Jurkat, Clone E6-1 (cell line): ENCODE measurements at regions not wholly inside any gene's neighbourhood (a gene's known extent, or its start where the extent isn't known, plus 50 kb on each side); places are given as distances from the start of the nearest gene placed in this dataset.

Experiments
- DNase-seq: peaks from one replicate; pipeline ENCODE4 v3.0.0-alpha.2; 2011; ENCODE audit warnings: low read depth, low spot score
- H3K4me3 ChIP-seq: 2 replicates; pipeline ENCODE4 v1.5.1; 2011; ENCODE audit warnings: mild to moderate bottlenecking, low read length, control low read depth, moderate library complexity

DNA sequence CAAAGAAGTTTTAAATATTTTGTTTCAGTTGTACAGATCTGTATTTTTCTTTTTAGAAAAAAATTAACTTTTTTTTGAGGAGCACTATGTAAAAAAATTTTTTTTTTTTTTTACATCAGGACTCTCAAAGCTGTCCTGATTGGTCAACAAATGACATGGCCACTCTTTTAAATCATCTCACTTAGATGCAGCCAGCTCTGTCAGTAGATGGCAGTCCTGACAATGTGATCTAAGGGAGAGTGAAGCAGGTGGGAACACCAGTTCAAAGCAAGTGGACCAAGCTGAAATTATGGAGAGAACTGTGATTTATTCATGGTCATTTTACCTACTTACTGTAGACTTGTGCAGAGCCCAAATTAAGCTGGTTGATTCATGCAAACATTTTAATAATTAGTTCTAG lies 174.7 kb upstream of the GPRIN3 start:
- DNase-seq, result peak; percentile 6
- no peak overlapping the region for H3K4me3 ChIP-seq

DNA sequence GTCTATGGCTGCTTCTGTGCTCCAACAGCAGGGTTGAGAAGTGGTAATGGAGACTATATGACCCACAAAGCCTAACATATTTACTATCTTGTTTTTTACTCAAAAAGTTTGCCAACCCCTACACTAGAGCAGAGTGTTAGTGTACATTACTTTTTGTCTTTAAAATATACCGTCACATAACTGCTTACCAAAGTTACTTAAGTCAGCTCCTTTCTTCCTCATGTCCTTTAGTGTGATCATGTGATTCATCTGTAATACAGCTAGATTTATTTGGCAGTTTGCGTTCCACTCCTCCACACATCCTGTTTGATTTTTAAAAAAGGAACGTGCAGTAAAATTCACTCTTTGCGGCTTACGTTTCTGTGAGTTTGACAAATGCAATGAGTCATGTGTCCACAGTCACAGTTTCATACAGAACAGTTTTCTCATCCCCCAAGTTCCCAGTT lies 162.4 kb upstream of the GPRIN3 start:
- DNase-seq, result no peak
- no peak overlapping the region for H3K4me3 ChIP-seq

DNA sequence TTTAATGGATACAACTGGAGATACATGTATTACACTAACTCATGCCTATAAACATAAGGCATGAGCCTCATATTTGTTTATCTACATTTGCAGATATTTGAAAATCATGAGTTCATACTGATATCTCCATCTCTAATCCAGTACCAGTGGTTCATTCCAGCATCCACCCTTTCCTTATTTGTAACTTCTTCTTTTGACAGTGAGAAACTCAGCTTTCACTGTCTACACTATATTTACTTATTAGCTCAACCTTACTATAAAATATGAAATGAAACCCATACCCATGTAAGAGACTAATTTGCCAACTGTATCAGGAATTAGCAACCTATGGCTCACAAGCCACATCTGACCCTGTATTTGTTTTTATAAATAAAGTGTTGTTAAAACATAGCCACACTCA lies 161.9 kb upstream of the GPRIN3 start:
- no peak for DNase-seq
- H3K4me3 ChIP-seq, result no peak overlapping the region

DNA sequence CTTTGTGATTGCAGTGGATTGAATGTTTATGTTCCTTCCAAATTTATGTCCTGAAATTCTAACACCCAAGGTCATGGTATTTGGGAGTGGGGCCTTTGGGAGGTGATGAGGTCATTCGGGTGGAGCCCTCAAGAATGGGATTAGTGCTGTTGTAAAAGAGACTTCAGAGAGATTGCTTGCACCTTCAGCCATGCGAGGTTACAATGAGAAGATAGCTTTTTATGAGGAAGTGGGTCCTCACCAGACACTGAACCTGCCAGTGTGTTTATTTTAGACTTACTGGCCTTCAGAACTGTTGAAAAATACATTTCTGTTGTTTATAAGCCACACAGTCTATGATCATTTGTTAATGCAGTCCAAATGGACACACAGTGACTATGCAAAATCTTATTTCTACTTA lies 161.0 kb upstream of the GPRIN3 start:
- no peak for DNase-seq
- no peak overlapping the region for H3K4me3 ChIP-seq

DNA sequence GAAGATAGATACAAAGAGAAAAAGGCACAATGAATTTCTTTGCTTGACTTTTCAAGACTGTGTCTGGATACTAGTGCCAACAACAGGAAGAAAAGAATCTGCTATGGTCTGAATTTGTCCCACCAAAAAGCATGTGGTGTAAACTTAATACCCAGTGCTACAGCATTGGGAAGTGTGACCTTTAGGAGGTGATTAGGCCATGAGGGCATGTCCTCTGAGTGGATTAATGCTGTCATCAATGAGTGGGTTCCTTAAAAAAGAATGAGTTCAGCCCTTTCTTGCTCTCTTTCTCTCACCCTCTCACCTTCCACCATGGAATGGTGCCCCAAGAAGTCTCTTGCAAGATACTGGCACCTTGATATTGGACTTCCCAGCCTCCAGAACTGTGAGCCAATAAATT lies 155.7 kb upstream of the GPRIN3 start:
- DNase-seq, result no peak
- no peak overlapping the region for H3K4me3 ChIP-seq

DNA sequence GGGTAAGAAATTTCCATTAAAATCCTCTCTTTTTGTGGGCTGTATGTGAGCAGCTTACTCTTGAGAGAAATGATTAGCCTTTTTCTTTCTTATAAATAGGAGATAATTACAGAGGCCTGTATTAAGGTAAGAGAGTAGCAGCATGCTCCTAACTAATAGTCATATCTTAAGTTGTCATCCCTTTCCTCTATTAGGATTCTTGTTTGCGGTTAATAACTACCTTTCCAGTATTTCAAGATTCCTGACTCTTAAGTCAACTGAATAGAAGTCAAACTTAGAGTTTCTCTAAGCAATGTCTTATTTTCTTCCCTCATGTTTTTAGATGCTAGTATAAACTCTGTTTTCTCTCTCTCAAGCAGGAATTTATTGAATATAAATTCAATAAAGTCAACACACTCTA lies 139.9 kb upstream of the GPRIN3 start:
- no peak for DNase-seq
- H3K4me3 ChIP-seq, result no peak overlapping the region

DNA sequence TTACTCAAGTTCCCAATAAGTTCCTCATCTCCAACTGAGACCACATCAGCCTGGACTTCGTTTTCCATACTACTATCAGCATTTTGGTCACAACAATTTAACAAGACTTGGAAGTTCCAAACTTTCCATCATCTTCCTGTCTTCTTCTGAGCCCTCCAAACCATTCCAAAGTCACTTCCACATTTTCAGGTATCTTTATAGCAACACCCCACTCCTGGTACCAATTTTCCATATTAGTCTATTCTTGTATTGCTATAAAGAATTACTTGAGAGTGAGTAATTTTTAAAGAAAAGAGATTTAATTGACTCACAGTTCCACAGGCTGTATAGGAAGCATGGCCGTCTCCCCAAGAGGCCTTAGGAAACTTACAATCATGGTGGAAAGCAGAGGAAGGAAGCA lies 138.6 kb upstream of the GPRIN3 start:
- no peak overlapping the region for H3K4me3 ChIP-seq

DNA sequence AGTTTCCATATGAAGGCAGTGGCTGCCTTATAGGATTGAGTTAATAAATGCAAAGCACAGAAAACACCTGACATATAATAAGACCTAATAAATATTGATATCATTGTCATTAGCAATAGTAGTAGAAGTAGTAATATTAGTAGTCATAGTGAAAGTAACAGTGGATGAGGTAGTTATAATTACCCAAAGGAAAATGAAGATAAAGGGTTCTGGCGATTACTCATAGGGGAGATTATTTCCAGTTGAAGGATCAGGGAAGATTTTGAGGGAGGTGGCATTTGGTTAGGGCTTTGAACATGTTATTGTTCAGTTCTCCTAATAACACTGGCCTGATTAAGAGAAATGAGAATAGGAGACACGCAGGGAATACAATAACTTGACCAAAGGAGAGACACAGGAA lies 131.9 kb upstream of the GPRIN3 start:
- no peak for DNase-seq
- H3K4me3 ChIP-seq, result no peak overlapping the region

More for the DNA sequence above, 138.6 kb upstream of the GPRIN3 start:
- no peak for DNase-seq

DNA sequence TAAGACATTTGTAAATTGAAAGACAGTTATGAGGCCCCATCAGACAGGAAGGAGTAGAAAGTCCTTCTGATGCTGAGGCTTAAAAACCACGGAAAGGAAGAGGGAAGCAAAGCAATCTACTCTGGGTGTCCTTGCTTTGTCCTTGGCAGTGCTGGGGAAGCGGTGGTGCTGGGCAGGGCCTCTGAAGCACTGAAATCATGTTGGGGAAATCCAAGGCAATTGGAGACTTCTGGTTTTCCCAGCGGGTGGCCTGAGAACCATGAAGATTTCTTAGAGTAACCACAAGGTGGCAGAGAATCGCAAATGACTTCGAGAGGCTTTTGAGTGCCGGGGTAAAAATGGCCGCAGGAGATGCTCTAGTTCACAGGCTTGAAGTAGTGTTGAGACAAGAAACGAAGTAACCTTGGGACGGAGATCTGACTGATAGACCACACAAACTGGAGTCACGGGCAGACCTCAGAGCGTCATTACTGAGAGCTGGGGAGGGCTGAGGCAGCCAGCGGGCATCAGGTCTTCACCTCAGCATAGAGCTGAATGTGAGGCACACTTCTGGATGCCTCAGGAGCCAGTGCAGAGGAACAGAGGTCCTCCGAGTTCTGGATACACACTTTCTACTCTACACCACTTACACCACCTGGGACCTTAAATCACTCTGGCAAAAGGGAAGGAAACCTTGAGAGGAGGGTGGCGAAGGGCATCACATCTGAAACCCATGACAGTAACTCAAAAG lies 130.7 kb upstream of the GPRIN3 start:
- peak; percentile 51 for DNase-seq
- H3K4me3 ChIP-seq, result no peak overlapping the region

DNA sequence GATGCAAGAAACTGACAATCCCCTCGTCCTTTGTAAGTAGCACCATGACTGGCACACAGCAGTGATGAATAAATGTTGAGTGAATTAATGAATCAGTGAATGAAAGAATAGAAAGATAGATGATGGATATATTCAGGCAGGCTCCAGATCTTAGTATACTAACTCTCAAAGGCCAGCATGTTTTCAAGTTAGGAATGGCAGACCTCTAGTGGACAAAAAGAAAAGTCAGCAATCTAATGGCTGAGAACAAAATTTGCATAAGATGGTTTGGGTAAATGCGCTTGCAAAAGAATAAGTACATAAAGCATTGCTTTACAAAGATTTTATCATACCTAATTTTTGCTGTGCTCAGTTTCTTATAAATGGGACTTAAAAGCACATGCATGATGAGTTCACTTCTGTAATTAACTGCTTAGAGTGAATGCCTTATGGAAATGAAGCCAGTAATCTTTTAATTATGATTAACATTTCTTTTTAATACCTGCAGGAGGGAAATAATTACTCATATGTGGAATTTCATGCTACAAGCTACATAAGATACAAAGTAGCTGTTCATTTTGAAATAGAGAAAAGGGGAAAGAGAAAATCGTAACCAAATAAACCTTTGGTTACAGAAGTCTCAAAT lies 126.9 kb upstream of the GPRIN3 start:
- H3K4me3 ChIP-seq, result no peak overlapping the region
- DNase-seq, result no peak

DNA sequence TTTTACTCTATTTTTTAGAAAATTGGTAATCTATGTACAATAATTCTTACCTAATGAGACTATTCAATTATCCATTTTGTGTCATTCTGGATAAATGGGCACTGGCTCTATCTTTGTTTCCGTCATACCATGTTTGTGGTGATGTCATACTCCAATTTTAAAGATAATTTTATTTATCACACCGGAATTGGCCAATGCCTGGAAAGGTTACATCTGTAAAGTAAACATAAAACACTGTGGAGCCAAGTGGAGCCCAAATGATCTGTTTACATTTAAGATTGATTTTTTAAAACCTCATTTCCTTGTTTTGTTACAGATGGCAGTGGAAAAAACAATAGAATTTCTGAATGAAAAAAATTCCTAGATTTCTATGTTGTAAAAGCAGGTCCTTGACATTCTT lies 120.2 kb upstream of the GPRIN3 start:
- H3K4me3 ChIP-seq, result no peak overlapping the region
- no peak for DNase-seq

DNA sequence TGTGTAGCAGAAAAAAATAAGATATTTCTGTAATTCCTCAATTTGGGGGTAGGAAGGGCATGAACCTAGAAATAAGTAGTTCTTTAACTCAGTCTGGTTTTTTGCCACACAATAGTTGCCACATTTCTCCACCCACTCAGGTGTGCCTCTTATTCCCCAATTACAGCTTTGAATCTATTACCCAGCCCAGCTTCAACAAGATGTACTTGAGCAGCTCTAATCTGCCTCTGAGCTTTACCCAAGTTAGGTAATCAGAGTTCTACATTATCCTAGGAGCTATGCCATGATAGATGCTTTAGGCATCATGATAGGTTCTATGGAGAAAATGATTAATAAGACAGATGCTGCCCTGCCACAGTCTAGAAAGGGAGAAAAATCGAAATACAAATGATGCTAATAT lies 117.4 kb upstream of the GPRIN3 start:
- no peak for DNase-seq
- no peak overlapping the region for H3K4me3 ChIP-seq

DNA sequence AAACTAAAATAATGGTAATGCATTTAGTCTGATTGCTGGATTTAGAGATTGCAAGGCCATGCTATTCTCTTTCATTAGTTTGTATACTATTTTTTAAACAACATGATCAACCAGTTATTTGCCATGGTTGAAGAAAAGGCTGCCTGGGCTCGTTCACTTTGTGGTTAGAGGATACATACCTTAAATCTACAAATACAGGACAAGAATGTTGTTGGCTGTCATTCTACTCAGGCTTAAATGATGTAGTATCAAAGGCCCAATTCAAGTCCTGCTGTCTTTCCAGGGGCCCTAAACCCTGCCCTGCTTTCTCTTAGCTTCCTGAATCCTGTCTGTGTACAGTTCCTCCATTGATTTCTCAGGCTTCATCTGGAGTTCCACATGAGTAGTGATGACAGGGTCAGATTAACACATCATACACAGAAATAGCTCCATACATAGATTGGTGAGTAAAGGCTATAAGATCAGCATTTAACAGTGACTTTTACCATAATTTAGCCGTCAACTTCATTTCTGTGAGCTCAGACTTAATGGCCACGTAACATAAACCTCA lies 114.9 kb upstream of the GPRIN3 start:
- DNase-seq, result no peak
- no peak overlapping the region for H3K4me3 ChIP-seq

DNA sequence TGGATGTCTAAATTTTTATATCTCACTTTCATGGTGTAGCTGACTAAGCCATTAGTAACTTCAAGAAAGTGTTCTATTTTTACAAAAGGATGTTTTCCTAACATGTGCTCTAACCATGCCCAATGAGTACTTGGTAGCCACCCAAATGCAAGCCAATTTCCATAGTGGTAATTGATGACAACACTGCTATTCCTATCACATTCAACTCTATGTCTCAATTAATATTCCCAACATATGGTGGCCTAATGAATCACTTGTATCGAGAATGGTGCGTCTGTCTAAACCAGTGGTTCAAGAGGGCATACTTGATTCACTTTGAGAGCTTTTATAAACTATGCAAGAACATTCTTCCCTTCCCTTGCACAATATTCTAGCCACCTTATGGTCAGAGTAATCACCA lies 112.9 kb upstream of the GPRIN3 start:
- no peak overlapping the region for H3K4me3 ChIP-seq
- no peak for DNase-seq

DNA sequence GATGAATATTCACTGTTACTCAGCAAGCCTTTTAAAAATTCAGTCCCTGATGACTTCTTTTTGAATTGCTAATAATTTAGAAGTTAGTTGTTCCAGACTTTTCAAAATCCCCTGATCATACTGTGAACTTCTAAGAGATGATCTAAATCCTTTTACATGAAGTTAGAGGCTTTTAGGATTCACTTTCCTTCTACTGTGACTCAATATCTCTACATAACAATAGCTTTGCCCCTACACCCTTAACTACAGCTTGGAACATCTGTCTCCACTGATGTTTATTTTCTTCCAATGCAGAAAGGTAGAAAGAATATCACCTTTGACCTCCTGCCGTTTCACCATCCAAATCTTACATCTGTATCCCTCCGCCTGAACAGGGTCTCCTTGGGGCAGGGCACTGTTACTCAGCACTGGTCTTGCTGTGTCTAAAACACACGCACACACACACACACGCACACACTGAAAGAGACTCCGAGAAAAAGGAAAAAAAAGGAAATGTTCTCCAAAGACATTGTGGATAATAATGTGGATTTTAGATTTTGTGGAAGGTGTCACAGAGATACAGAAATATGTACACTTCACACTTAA lies 111.6 kb upstream of the GPRIN3 start:
- no peak for DNase-seq
- H3K4me3 ChIP-seq, result no peak overlapping the region

DNA sequence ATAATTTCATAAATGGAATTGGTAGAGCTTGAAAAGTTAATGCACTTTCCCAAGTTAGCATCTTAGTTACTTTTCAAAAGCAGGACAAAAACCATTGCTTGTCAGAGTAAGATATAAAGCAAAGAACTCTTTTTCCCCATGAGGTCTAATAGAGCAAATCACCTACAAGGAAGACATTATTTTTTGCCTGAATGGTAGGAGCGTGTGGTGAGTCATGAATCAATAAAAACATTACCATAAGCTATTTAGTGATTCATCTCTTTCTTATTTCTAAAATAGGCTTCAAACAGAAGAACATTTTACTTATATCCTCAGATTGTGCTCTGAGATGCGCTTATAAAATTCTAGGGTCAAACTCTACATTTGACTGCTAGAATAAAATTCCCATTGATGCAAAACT lies 109.4 kb upstream of the GPRIN3 start:
- H3K4me3 ChIP-seq, result no peak overlapping the region
- DNase-seq, result no peak

DNA sequence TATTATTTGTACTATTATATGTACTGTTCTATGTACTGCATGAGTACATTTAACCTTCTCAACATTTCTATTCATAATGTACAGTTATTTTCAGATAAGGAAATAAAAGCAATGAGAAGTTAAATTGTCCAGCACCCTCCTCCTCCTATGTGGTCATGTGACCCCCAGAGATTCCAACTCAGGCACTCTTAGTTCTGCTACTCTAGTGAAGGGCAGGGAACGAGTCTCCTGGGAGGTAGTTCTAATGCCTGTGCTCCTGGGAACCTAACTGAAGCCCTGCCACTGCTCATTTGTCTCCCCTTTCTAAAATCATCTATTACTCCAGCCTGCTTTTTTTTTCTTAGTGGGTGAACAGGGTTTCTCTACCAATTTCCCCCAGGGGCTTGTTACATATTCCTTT lies 105.9 kb upstream of the GPRIN3 start:
- DNase-seq, result no peak
- no peak overlapping the region for H3K4me3 ChIP-seq

DNA sequence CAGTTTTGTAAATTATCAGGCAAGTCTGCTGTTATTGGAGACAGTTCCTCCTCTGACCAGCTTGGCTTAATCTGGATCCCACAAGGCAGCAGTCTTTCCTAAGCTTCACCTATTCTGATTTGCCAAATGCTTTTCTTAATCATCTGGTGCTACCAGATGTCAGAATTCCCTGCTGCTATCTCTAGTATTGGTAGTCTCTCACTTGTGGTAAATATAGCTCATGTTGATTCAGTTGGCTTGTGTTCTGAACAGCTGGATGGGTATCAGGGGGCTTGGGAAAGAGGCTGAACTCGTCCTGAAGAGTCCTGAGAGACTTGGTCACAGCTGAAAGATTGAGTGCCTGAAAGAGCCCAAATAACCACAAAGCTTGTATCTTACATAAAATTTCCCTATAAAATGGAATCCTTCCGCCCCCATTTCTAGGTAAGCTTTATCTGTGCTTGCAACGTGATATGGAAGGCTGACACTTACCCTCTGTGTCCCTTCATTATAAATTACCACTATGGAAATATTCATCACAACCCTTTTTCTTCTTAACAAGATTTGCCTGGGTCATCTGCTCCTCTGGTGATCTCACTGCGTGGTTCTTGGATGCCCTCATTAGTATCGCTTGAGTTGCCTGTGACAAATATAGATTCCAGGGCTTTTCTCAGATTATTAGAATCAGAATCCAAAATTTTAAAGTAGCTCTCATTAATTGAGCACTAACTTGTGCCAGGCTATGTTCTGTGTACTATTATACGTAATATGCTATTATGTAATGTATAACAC lies 104.1 kb upstream of the GPRIN3 start:
- DNase-seq, result no peak
- H3K4me3 ChIP-seq, result no peak overlapping the region

DNA sequence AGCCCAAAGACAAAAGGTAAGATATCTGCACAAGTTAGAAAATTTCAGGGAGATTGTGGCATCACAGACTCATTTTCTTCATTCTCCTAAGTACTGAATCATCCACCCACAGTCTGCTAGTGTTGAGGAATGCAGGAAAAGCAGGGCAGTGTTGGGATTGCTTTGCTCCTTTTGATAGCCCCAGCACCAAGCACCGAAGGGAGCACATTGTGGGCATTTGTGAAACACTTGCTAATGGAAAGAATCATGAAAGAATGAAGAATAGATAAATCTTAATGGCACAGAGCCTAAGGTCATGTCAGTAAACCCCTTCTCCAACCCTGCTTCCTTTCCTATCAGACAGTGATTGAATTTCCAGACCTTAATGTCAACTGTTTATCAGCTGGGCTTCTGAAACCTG lies 103.1 kb upstream of the GPRIN3 start:
- no peak overlapping the region for H3K4me3 ChIP-seq
- DNase-seq, result no peak

DNA sequence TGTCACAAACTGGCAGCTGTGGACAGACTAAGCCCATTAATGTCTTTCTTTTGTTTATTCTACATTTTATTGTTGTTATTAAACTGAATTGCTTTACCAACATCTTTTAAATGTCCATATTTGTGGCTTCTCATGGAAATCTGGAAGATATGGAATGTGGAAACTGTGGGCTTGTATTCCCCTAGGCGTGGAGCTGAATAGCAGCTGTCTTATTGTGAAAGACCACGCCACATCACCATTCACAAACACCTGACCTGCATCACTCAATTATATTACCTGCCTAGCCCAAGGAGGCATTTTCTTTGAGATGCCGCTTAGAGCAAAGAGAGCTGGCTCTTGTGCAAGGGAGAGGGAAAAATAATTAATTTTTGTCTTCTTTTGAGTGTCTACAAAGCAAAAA lies 96.9 kb upstream of the GPRIN3 start:
- DNase-seq, result no peak
- no peak overlapping the region for H3K4me3 ChIP-seq
